Adipocyte (in vitro differentiated cells): ENCODE measurements at regions not wholly inside any gene's neighbourhood (a gene's known extent, or its start where the extent isn't known, plus 50 kb on each side); places are given as distances from the start of the nearest gene placed in this dataset.

Source experiments
- DNase-seq: peaks from one replicate; pipeline ENCODE4 v3.0.0-alpha.2; 2015; ENCODE audit warnings: low read depth
- H3K27me3 ChIP-seq: replicated peaks from 2 replicates; pipeline ENCODE4 v1.7.0; 2013; ENCODE audit warnings: mild to moderate bottlenecking, low read length, moderate library complexity; ENCODE audit not compliant: control insufficient read depth, insufficient read depth
- H3K36me3 ChIP-seq: 2 replicates; pipeline ENCODE4 v1.7.0; 2013; ENCODE audit warnings: low read length, mild to moderate bottlenecking, moderate library complexity; ENCODE audit not compliant: control insufficient read depth, insufficient read depth, severe bottlenecking
- H3K4me1 ChIP-seq: 2 replicates; pipeline ENCODE4 v1.7.0; 2013; ENCODE audit warnings: mild to moderate bottlenecking, low read length, moderate library complexity; ENCODE audit not compliant: control insufficient read depth, insufficient read depth
- H3K4me3 ChIP-seq: 2 replicates; pipeline ENCODE4 v1.7.0; 2013; ENCODE audit warnings: mild to moderate bottlenecking, low read length, moderate library complexity
- H3K9ac ChIP-seq: 2 replicates; pipeline ENCODE4 v1.7.0; 2013; ENCODE audit warnings: mild to moderate bottlenecking, low read length, moderate library complexity
- H3K9me3 ChIP-seq: 2 replicates; pipeline ENCODE4 v1.7.0; 2013; ENCODE audit warnings: mild to moderate bottlenecking, low read length, moderate library complexity; ENCODE audit not compliant: control insufficient read depth

- Histone ChIP-seq H3K9ac (no peak overlapping the region), H3K36me3 (no peaks in the 10 kb centered on the region), H3K4me3 (no peak overlapping the region), H3K9me3 (peaks cover 3% of the 10 kb centered on the region), H3K27me3 (peaks cover 14% of the 10 kb centered on the region), H3K4me1 (no peaks in the 10 kb centered on the region)
- DNase-seq = no peak
These were observed 92.0 kb downstream of the NHLRC3 start for GRCh38 chr13:39130301-39130700.

GRCh38 chr13:39132286-39133230, 94.3 kb downstream of the NHLRC3 start:
- no peak overlapping the region for H3K9ac ChIP-seq
- no peaks in the 10 kb centered on the region for H3K4me1 ChIP-seq
- DNase-seq = no peak
- peaks cover 3% of the 10 kb centered on the region for H3K9me3 ChIP-seq
- H3K4me3 ChIP-seq = no peak overlapping the region
- H3K36me3 ChIP-seq = no peaks in the 10 kb centered on the region
- H3K27me3 ChIP-seq = peaks cover 9% of the 10 kb centered on the region

GRCh38 chr13:39133781-39134180, 95.5 kb downstream of the NHLRC3 start:
- Histone ChIP-seq H3K27me3 (no peaks in the 10 kb centered on the region), H3K4me3 (no peak overlapping the region), H3K9me3 (peaks cover 3% of the 10 kb centered on the region), H3K4me1 (no peaks in the 10 kb centered on the region), H3K36me3 (no peaks in the 10 kb centered on the region), H3K9ac (no peak overlapping the region)
- DNase-seq = no peak

GRCh38 chr13:39134574-39134973, 96.3 kb downstream of the NHLRC3 start:
- Histone ChIP-seq H3K4me1 (no peaks in the 10 kb centered on the region), H3K9ac (no peak overlapping the region), H3K9me3 (peaks cover 3% of the 10 kb centered on the region), H3K4me3 (no peak overlapping the region), H3K36me3 (no peaks in the 10 kb centered on the region), H3K27me3 (no peaks in the 10 kb centered on the region)
- no peak for DNase-seq

GRCh38 chr13:39144391-39144790, 106.1 kb downstream of the NHLRC3 start:
- H3K4me1 ChIP-seq = peaks cover 14% of the 10 kb centered on the region
- H3K9ac ChIP-seq = no peak overlapping the region
- no peak overlapping the region for H3K4me3 ChIP-seq
- DNase-seq = no peak
- peaks cover 5% of the 10 kb centered on the region for H3K9me3 ChIP-seq
- H3K36me3 ChIP-seq = no peaks in the 10 kb centered on the region
- peaks cover 34% of the 10 kb centered on the region for H3K27me3 ChIP-seq

GRCh38 chr13:39144941-39145533, 106.8 kb downstream of the NHLRC3 start:
- H3K4me1 ChIP-seq = peaks cover 14% of the 10 kb centered on the region

GRCh38 chr13:39148513-39148961, 110.3 kb downstream of the NHLRC3 start:
- no peak overlapping the region for H3K4me3 ChIP-seq
- H3K9me3 ChIP-seq = no peaks in the 10 kb centered on the region
- peak; percentile 42 for DNase-seq
- H3K27me3 ChIP-seq = peaks cover 29% of the 10 kb centered on the region
- H3K4me1 ChIP-seq = peaks cover 20% of the 10 kb centered on the region
- H3K36me3 ChIP-seq = no peaks in the 10 kb centered on the region
- H3K9ac ChIP-seq = no peak overlapping the region

More at GRCh38 chr13:39144941-39145533, 106.8 kb downstream of the NHLRC3 start:
- no peak overlapping the region for H3K4me3 ChIP-seq
- no peaks in the 10 kb centered on the region for H3K36me3 ChIP-seq
- peaks cover 40% of the 10 kb centered on the region for H3K27me3 ChIP-seq
- H3K9me3 ChIP-seq = peaks cover 5% of the 10 kb centered on the region
- DNase-seq = peak; percentile 87
- H3K9ac ChIP-seq = no peak overlapping the region

GRCh38 chr13:39149896-39150295, 111.6 kb downstream of the NHLRC3 start:
- Histone ChIP-seq H3K36me3 (no peaks in the 10 kb centered on the region), H3K4me3 (no peak overlapping the region), H3K9me3 (no peaks in the 10 kb centered on the region), H3K9ac (no peak overlapping the region), H3K27me3 (peaks cover 28% of the 10 kb centered on the region), H3K4me1 (peaks cover 20% of the 10 kb centered on the region)
- no peak for DNase-seq

GRCh38 chr13:39154041-39154440, 115.8 kb downstream of the NHLRC3 start:
- peaks cover 8% of the 10 kb centered on the region for H3K4me1 ChIP-seq
- peaks cover 14% of the 10 kb centered on the region for H3K27me3 ChIP-seq
- H3K9me3 ChIP-seq = no peaks in the 10 kb centered on the region
- DNase-seq = no peak
- H3K4me3 ChIP-seq = no peak overlapping the region
- no peak overlapping the region for H3K9ac ChIP-seq
- H3K36me3 ChIP-seq = no peaks in the 10 kb centered on the region

GRCh38 chr13:39159393-39159792, 121.1 kb downstream of the NHLRC3 start:
- no peaks in the 10 kb centered on the region for H3K36me3 ChIP-seq
- H3K4me3 ChIP-seq = no peak overlapping the region
- H3K27me3 ChIP-seq = peaks cover 5% of the 10 kb centered on the region
- H3K9ac ChIP-seq = no peak overlapping the region
- no peaks in the 10 kb centered on the region for H3K4me1 ChIP-seq
- no peak for DNase-seq
- H3K9me3 ChIP-seq = peaks cover 3% of the 10 kb centered on the region

GRCh38 chr13:39159846-39160370, 121.7 kb downstream of the NHLRC3 start:
- H3K36me3 ChIP-seq = no peaks in the 10 kb centered on the region
- H3K4me1 ChIP-seq = no peaks in the 10 kb centered on the region
- H3K4me3 ChIP-seq = no peak overlapping the region
- H3K27me3 ChIP-seq = no peaks in the 10 kb centered on the region
- H3K9me3 ChIP-seq = peaks cover 3% of the 10 kb centered on the region
- H3K9ac ChIP-seq = no peak overlapping the region
- DNase-seq = no peak
